Adrenal gland (tissue), 9 donors: ENCODE measurements at regions not wholly inside any gene's neighbourhood (a gene's known extent, or its start where the extent isn't known, plus 50 kb on each side); places are given as distances from the start of the nearest gene placed in this dataset.
"Not testable (repeated sequence)": the region's sequence is repeated elsewhere in the genome, so short reads cannot be mapped to it uniquely, and the experiment has no call there.

Source experiments
- DNase-seq, 7 donors: peaks; one replicate each; pipeline ENCODE4 v3.0.0-alpha.2; 2019 to 2020
- H3K27ac ChIP-seq, 5 donors: fragments of 200-600 bp; sonication (generic) in 4 of 5; 1 replicate in 3 of 5; 2 replicates in 2 of 5; pipeline versions ENCODE4 v1.5.1 to v1.8.0; 2016 to 2020; ENCODE audit warnings: mild to moderate bottlenecking in 1 of 5
- H3K27me3 ChIP-seq: fragments of 200-600 bp; 2 replicates; pipeline ENCODE4 v1.8.0; 2021
- H3K36me3 ChIP-seq, 2 donors: fragments of 200-600 bp; replicated peaks in 1 of 2; 1 replicate in 1 of 2; 2 replicates in 1 of 2; pipeline versions ENCODE4 v1.5.1 to v1.8.0; 2018 to 2022
- H3K4me1 ChIP-seq, 2 donors: fragments of 200-600 bp; replicated peaks in 1 of 2; 1 replicate in 1 of 2; 2 replicates in 1 of 2; pipeline versions ENCODE4 v1.5.1 to v1.8.0; 2018 to 2021
- H3K4me3 ChIP-seq, 4 donors: fragments of 200-600 bp; sonication (generic) in 3 of 4; one replicate each; pipeline ENCODE4 v1.5.1; 2016 to 2018
- H3K9me3 ChIP-seq, 3 donors: fragments of 200-600 bp; sonication (generic) in 1 of 3; replicated peaks in 1 of 3; 1 replicate in 2 of 3; 2 replicates in 1 of 3; pipeline versions ENCODE4 v1.5.1 to v1.8.0; 2016 to 2021
- POLR2A ChIP-seq, 2 donors: fragments of 450-650 bp; IDR thresholded peaks; one replicate each; pipeline ENCODE4 v1.6.1; 2017; ENCODE audit warnings: antibody characterized with exemption in 2 of 2, mild to moderate bottlenecking in 2 of 2, moderate library complexity in 1 of 2
- WGBS, 4 donors: extraction: QIAGEN DNeasy Blood & Tissue Kit in 2 of 4; methylation state at CpG; one replicate each; pipeline versions ENCODE4 v1.1.5 to v1.1.7; 2013 to 2017; 5-methylcytosine and 5-hydroxymethylcytosine counted together
- intact Hi-C, 2 donors: fragments of 100-400 bp; cut with DNase I; formaldehyde crosslinking; loops; one replicate each; pipeline versions ENCODE4 v1.14.1 to v1.15.0; 2022 to 2023
- TF ChIP-seq, protein P1 (sequence below), 6 experiments: fragments of 450-650 bp in 4 of 6; fragments of 200-600 bp in 2 of 6; sonication (generic) in 1 of 6; IDR thresholded peaks; 1 replicate in 5 of 6; 2 replicates in 1 of 6; pipeline versions ENCODE4 v1.5.1 to v1.8.0; 2016 to 2021; ENCODE audit warnings: antibody characterized with exemption in 6 of 6, mild to moderate bottlenecking in 2 of 6, moderate library complexity in 1 of 6
- donor health status: healthy with polysubstance abuse.
- donor health status: Bipolar disorder and iron deficiency.
- donor health status: DM: yes; HTN: yes; CAD: no.
- donor health status: DM: no; HTN: no; CAD: no.
- donor health status: DM: no; HTN: no; CAD: no.

GRCh38 chr2:238774071-238774470 lies 73.8 kb upstream of the TWIST2 start:
- WGBS, 4 donors: 73 to 85% (median 80%) methylated on average over 7 of the region's 7 CpGs
- DNase-seq: no peak
- Histone ChIP-seq H3K4me3 (no peak overlapping the region), H3K36me3 (no peaks in the 10 kb centered on the region), H3K27ac (no peak overlapping the region), H3K27me3 (peaks cover 10% of the 10 kb centered on the region), H3K9me3 (no peaks in the 10 kb centered on the region), H3K4me1 (no peaks in the 10 kb centered on the region)
- intact Hi-C loops: no loop called here
- TF ChIP-seq, protein P1, sequence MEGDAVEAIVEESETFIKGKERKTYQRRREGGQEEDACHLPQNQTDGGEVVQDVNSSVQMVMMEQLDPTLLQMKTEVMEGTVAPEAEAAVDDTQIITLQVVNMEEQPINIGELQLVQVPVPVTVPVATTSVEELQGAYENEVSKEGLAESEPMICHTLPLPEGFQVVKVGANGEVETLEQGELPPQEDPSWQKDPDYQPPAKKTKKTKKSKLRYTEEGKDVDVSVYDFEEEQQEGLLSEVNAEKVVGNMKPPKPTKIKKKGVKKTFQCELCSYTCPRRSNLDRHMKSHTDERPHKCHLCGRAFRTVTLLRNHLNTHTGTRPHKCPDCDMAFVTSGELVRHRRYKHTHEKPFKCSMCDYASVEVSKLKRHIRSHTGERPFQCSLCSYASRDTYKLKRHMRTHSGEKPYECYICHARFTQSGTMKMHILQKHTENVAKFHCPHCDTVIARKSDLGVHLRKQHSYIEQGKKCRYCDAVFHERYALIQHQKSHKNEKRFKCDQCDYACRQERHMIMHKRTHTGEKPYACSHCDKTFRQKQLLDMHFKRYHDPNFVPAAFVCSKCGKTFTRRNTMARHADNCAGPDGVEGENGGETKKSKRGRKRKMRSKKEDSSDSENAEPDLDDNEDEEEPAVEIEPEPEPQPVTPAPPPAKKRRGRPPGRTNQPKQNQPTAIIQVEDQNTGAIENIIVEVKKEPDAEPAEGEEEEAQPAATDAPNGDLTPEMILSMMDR (IDR thresholded peaks at IDR 0.05): no peak
- TF ChIP-seq POLR2A (IDR thresholded peaks at IDR 0.05): no peak

DNA sequence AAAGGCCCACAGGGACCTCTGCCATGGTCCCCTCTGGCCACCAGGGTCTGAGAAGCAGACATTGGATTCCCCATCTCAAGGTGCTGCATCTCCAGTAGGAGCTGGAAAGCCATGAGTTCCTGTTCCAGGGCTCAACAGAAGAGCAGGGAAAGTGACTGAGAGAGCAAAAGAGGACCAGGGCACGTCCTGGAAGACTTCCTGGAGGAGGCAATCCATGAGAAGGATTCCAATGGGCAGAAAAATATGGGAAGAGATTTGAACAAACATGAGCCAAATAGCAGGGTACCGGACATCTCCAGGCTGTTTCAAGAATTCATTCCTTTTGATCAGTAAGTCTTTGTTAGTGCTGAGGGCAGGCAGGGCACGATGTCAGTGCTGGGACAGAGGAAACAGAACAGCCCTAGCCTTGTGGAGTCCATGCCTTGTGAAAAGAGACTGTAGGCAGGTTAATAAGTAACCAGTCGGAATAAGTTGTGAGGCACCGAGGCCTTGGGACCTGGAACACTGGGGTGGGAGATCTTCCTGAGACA lies 72.8 kb upstream of the TWIST2 start:
- intact Hi-C loops: no loop called here
- Histone ChIP-seq H3K4me3 (no peak overlapping the region), H3K27ac (no peak overlapping the region), H3K9me3 (no peaks in the 10 kb centered on the region), H3K27me3 (peaks cover 10% of the 10 kb centered on the region), H3K36me3 (no peaks in the 10 kb centered on the region), H3K4me1 (no peaks in the 10 kb centered on the region)
- 82 to 92% (median 87%) methylated on average over 5 of the region's 5 CpGs for WGBS, 4 donors
- no peak for DNase-seq
- no peak for TF ChIP-seq POLR2A (IDR thresholded peaks at IDR 0.05)
- TF ChIP-seq, protein P1 (IDR thresholded peaks at IDR 0.05): no peak

GRCh38 chr2:238775591-238775990 lies 72.3 kb upstream of the TWIST2 start:
- TF ChIP-seq, protein P1 (IDR thresholded peaks at IDR 0.05): no peak
- TF ChIP-seq POLR2A (IDR thresholded peaks at IDR 0.05): no peak
- DNase-seq: no peak
- WGBS, 4 donors: 86 to 88% (median 87%) methylated on average over 9 to 11 of the region's 11 CpGs
- no peak overlapping the region for H3K27ac ChIP-seq
- H3K4me1 ChIP-seq: no peaks in the 10 kb centered on the region
- H3K36me3 ChIP-seq: no peaks in the 10 kb centered on the region
- no peaks in the 10 kb centered on the region for H3K9me3 ChIP-seq
- no peak overlapping the region for H3K4me3 ChIP-seq
- peaks cover 10% of the 10 kb centered on the region for H3K27me3 ChIP-seq
- intact Hi-C loops: no loop called here

- Histone ChIP-seq H3K4me1 (no peaks in the 10 kb centered on the region), H3K9me3 (no peaks in the 10 kb centered on the region), H3K27ac (no peak overlapping the region), H3K4me3 (no peak overlapping the region), H3K27me3 (peaks cover 6% of the 10 kb centered on the region), H3K36me3 (no peaks in the 10 kb centered on the region)
- no peak for DNase-seq
- 66 to 72% (median 68%) methylated on average over 18 to 20 of the region's 20 CpGs for WGBS, 4 donors
- TF ChIP-seq, protein P1 (IDR thresholded peaks at IDR 0.05): no peak
- no peak for TF ChIP-seq POLR2A (IDR thresholded peaks at IDR 0.05)
- intact Hi-C loops: no loop called here
Measured at GRCh38 chr2:238776003-238776760, 71.7 kb upstream of the TWIST2 start.

- H3K27ac ChIP-seq, H3K4me3 ChIP-seq, intact Hi-C loops, H3K36me3 ChIP-seq, H3K9me3 ChIP-seq, H3K27me3 ChIP-seq, H3K4me1 ChIP-seq, DNase-seq: not testable (repeated sequence)
- 13 to 25% (median 21%) methylated on average over 8 of the region's 8 CpGs for WGBS, 4 donors
Measured at GRCh38 chr2:238776761-238777046, 71.2 kb upstream of the TWIST2 start.
